ENCODE measurements at regions not wholly inside any gene's neighbourhood (a gene's known extent, or its start where the extent isn't known, plus 50 kb on each side); places are given as distances from the start of the nearest gene placed in this dataset.

GRCh38 chr10:129277084-129277483 is 190.0 kb upstream of the MGMT start:
- no peak for DNase-seq

DNA sequence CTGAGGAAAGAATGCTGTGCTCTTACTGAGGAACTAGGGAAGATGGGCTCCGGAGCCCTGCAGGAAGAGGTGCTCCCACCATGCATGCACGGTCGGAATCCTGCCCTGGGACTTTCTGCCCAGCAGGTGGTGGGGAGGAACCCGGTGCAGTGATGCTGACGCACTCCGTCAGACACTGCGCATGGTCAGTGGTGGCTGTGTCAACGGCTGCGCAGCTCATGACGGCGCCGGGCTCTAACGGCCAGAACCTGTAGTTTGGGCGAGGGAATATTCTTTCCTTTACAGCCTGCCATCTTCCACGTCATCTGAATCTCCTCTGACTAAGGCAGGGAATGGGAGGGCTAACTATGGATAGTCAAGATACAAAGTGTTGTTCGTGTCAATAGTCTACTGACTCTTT is 189.2 kb upstream of the MGMT start:
- DNase-seq, result no peak

DNA sequence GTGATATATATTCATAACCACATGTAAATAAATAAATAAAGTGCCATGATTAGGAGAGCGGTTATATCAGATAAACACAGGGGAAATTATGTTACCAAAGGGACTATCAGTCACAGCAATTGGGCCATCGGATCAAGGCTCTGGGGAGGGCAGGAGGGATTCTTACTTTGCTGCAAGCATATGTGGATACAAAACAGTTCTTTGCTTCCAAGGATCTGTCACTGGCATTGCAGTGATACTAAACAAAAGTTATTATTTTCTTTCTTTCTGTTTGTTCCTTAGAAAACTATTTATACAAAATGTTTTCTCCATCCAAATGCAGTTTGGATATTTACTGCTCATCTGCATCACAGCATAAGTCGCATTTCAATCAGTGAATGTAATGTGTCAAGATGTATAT is 188.4 kb upstream of the MGMT start:
- DNase-seq, result no peak

- no peak for DNase-seq
Observed at GRCh38 chr10:129279446-129280154, 187.4 kb upstream of the MGMT start.

- no peak for DNase-seq
Observed at GRCh38 chr10:129280155-129280502, 186.9 kb upstream of the MGMT start.

DNA sequence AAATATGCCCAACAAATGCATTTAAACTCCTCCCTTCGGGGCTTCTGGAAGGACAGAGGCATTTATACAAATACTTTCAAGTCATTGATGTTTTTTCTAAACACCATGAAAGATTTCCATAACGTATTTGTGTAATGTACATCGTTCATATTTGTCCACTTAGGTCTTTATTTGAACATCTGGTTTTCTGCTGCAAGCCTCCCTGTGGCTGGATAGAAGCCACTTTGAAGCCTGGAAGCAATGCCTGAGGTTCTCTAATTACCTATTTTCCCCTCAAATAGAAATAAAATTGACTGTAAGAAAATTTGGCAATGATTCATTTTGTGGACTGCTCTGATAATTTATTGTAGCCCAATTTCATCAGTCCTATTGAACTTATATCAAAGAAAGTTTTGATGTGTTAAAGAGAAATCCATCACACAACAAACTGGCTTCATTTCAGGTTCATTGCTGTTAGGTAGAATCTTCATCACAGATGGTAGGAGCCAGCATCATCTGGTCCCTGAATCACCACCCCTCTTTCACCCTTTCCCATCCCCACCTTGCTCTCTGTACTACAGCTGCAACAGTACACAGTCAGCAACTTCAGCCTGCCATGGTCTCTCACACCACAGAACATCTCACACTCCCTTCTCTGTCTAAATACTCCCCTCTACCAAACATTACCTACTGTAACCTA is 186.0 kb upstream of the MGMT start:
- no peak for DNase-seq

DNA sequence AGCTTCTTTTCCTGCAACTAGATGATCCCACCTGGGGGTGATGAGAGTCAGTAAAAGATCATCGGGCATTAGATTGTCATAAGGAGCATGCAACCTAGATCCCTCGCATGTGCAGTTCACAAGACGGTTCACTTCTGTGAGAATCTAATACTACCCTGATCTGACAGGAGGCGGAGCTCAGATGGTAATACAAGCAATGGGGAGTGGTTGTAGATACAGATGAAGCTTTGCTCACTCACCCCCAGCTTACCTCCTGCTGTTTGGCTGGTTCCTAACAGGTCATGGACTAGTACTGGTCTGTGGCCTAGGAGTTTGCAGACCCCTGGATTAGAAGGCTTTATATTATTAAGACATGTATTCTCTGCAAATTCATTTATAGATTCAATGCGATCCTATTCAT is 181.6 kb upstream of the MGMT start:
- no peak for DNase-seq

- DNase-seq, result no peak
Observed at GRCh38 chr10:129288999-129289584, 177.9 kb upstream of the MGMT start.

- no peak for DNase-seq
Observed at GRCh38 chr10:129293991-129294700, 172.9 kb upstream of the MGMT start.

GRCh38 chr10:129294944-129295343 is 172.1 kb upstream of the MGMT start:
- DNase-seq, result no peak

GRCh38 chr10:129305046-129305445 is 162.0 kb upstream of the MGMT start:
- DNase-seq, result no peak

GRCh38 chr10:129307141-129307540 is 159.9 kb upstream of the MGMT start:
- no peak for DNase-seq

GRCh38 chr10:129308953-129309564 is 158.0 kb upstream of the MGMT start:
- no peak for DNase-seq

GRCh38 chr10:129309565-129309964 is 157.5 kb upstream of the MGMT start:
- DNase-seq, result no peak

DNA sequence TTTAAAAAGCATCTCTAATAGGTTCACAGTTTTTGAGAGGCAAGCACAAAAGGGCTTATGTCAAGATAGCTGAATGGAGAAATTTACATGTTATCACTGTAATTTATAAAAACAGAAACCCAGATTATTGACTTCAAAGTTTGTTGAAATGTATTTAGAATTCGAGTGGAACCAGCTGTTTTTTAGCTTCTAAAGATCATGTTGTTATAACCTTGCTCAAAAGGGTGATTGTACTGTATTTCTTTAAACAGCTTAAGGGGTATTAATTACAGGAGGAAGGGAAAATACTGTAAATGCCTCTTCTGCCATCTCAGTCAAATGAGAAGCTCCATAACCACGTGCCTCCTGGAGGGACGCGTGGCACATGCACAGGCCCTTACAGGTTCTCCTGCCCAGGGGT is 156.2 kb upstream of the MGMT start:
- no peak for DNase-seq

DNA sequence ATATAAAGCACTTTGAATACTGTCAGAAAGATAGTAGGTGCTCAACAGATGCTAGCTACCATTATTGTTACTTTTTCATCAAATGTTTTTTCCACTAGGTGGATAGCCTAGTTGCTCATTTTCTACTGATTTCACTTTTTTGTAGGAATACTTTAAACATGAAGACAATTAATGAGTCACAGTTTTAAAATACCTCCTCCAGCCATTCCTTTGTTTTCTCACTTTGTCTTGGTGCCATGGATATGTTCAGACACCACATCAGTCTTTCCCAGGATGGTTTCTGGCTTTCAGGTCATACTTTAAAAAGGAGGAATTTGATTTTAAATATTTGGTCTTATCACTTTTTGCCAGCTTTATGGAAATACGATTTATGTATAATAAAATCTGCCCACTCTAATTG is 147.1 kb upstream of the MGMT start:
- DNase-seq, result no peak

DNA sequence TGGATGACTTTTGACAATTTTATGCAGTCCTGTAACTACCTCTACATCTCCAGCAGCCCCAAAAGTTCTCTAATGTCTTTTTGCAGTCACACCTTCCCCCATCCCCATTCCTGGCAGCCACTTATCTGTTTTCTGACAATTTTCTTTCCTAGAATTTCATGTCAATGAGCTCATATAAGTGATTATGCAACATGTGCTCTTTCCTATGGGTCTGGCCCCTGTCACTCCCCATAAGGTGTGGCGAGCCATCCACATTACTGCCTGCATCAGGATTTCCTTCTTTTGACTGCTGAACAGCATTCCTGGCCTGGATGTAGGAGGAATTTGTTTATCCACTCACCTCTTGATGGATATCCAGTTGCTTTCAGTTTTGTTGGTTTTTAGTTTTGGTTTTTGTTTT is 146.7 kb upstream of the MGMT start:
- no peak for DNase-seq

DNA sequence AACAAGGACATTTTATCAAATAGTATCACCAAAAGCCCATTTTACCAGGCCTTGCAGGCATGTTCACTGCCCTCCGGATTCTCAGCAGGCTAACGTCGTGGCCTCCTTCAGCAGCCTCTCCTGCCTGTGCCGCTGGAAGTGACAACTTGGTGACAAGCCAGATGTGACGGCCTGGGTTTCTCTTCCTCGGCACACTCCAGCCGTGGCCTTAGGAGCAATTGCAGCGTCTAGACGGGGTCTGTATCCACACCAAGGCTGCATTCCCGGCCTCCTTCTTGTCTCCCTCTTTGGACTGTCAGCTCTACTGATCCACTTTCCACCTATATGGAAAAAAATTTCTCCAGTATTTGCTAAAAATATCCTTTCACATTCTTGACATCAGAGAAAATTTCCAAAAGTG is 145.3 kb upstream of the MGMT start:
- no peak for DNase-seq

GRCh38 chr10:129322933-129323820 is 143.9 kb upstream of the MGMT start:
- no peak for DNase-seq

GRCh38 chr10:129323879-129324278 is 143.2 kb upstream of the MGMT start:
- no peak for DNase-seq

DNA sequence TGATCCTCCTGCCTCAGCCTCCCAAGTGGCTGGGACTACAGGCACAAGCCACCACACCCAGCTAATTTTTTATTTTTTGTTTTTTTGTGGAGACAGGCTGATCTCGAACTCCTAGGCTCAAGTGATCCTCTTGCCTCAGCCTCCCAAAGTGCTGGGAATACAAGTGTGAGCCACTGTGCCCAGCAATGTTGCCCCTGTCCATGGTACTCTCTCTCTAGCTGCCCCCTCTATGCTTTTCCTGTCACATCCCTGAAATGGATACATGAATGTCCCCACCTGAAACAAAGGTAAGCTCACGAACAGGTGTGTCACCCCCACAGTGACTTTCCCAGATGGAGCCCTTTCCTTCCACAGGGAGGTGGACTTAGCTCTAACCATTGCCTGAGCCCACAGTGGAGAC is 141.1 kb upstream of the MGMT start:
- DNase-seq, result no peak

DNA sequence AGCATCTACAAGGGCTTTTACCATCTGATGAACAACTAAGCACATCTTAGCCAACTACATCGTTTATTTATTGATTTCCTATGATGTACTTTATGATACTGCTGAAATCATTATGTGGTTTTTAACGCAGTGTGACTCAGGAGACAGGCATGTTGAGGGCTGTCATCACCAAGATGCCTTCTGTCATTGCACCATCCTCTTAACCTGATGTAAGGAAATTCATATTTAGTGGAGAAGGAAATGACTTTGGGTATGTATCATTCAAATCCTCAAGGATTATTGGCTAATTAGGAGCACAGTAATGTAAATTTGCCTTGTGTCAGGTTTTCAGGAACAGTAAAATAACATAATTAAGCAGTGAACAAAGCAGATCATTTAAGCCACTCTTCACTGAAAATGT is 138.5 kb upstream of the MGMT start:
- DNase-seq, result no peak
